CD4-positive, alpha-beta T cell (primary cell): ENCODE measurements at regions not wholly inside any gene's neighbourhood (a gene's known extent, or its start where the extent isn't known, plus 50 kb on each side); places are given as distances from the start of the nearest gene placed in this dataset.

ENCODE experiments used
- ATAC-seq: fragments of 200-7000 bp; cut with Tn5 transposase; one replicate; pipeline ENCODE4 v1.10.0; 2022; ENCODE audit warnings: mild to moderate bottlenecking; ENCODE audit not compliant: poor library complexity
- CTCF ChIA-PET: fragments of 350-600 bp; sonication (Branson Sonifier 250); formaldehyde crosslinking; loops from one replicate; lab custom pipeline; 2021; ENCODE audit warnings: antibody characterized with exemption, inconsistent platforms; lab: Charles Lee
- POLR2A ChIA-PET: fragments of 350-600 bp; sonication (Branson Sonifier 250); formaldehyde crosslinking; loops from one replicate; lab custom pipeline; 2021; ENCODE audit warnings: antibody characterized with exemption, inconsistent platforms; lab: Charles Lee
- DNase-seq, 14 experiments: peaks; one replicate each; pipeline ENCODE4 v3.0.0-alpha.2; 2013 to 2020; ENCODE audit warnings: mixed read lengths in 2 of 14
- H3K27ac ChIP-seq, 2 donors: one replicate each; pipeline versions ENCODE4 v1.5.1 to v1.7.0; 2013; ENCODE audit warnings: low read length in 2 of 2, low read depth in 1 of 2, mild to moderate bottlenecking in 1 of 2
- H3K27me3 ChIP-seq, 2 experiments: 1 replicate in 1 of 2; 2 replicates in 1 of 2; pipeline versions ENCODE4 v1.6.1 to v1.7.0; 2013; ENCODE audit warnings: low read length in 2 of 2, control low read depth in 1 of 2, mild to moderate bottlenecking in 1 of 2, moderate library complexity in 1 of 2; ENCODE audit not compliant: insufficient read depth in 2 of 2, control insufficient read depth in 1 of 2
- H3K36me3 ChIP-seq: one replicate; pipeline ENCODE4 v1.6.1; 2013; ENCODE audit warnings: low read length, control low read depth; ENCODE audit not compliant: insufficient read depth
- H3K4me1 ChIP-seq: one replicate; pipeline ENCODE4 v1.6.1; 2013; ENCODE audit warnings: low read length, control low read depth; ENCODE audit not compliant: insufficient read depth
- H3K4me3 ChIP-seq: one replicate; pipeline ENCODE4 v1.5.1; 2013; ENCODE audit warnings: mild to moderate bottlenecking, low read length, moderate library complexity
- H3K9me3 ChIP-seq, 2 experiments: 1 replicate in 1 of 2; 2 replicates in 1 of 2; pipeline versions ENCODE4 v1.6.1 to v1.7.0; 2013; ENCODE audit warnings: low read length in 2 of 2, mild to moderate bottlenecking in 2 of 2, control low read depth in 1 of 2, moderate library complexity in 1 of 2; ENCODE audit not compliant: control insufficient read depth in 1 of 2, insufficient read depth in 1 of 2
- H3K27ac Mint-ChIP-seq: one replicate; pipeline ENCODE4 v1.8.0; 2020; ENCODE audit warnings: mixed read lengths
- H3K27me3 Mint-ChIP-seq: one replicate; pipeline ENCODE4 v1.8.0; 2021; ENCODE audit warnings: mixed read lengths
- H3K36me3 Mint-ChIP-seq: one replicate; pipeline ENCODE4 v1.8.0; 2021; ENCODE audit warnings: low read depth, mixed read lengths
- H3K4me1 Mint-ChIP-seq: one replicate; pipeline ENCODE4 v1.8.0; 2021; ENCODE audit warnings: low read depth, mixed read lengths
- H3K4me3 Mint-ChIP-seq: one replicate; pipeline ENCODE4 v1.8.0; 2020; ENCODE audit warnings: mild to moderate bottlenecking, mixed read lengths
- H3K9me3 Mint-ChIP-seq: one replicate; pipeline ENCODE4 v1.8.0; 2020; ENCODE audit warnings: mixed read lengths
- CTCF ChIP-seq: fragments of 200-600 bp; IDR thresholded peaks from one replicate; pipeline ENCODE4 v1.8.0; 2022; ENCODE audit warnings: antibody characterized with exemption, mild to moderate bottlenecking
- intact Hi-C, 2 experiments: fragments of 100-400 bp; cut with DNase I in 1 of 2; cut with micrococcal nuclease in 1 of 2; formaldehyde crosslinking; loops; one replicate each; pipeline versions ENCODE4 v1.15.1 to v1.9.0; 2023 to 2025; cut with DNase I, micrococcal nuclease

DNA sequence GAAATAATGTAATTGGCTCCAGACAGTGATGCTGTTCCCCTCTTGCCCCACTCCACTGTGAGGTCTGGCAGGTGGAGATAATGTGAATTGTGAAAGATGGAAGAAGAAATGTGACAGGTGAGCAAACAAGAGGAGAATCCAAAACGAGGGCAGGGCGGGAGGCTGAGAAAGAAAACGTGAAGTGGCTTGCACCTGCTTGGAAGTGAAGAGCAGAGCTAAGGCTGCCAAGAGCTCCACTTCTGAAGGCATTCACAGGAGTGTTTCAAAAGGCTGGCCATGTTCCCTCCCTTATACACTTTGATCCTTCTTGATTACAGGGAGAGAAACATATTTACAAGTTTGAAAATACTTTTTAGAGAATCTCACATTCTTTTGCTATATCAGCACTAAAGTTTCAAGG is 359.4 kb downstream of the EPHA7 start:
- no peaks in the 10 kb centered on the region for H3K36me3 ChIP-seq
- no peaks in the 10 kb centered on the region for H3K4me1 Mint-ChIP-seq
- H3K4me3 ChIP-seq: no peak overlapping the region
- H3K27ac ChIP-seq: no peak overlapping the region
- no peak overlapping the region for H3K27ac Mint-ChIP-seq
- no peaks in the 10 kb centered on the region for H3K4me1 ChIP-seq
- H3K4me3 Mint-ChIP-seq: no peak overlapping the region
- intact Hi-C loops: no loop called here
- H3K27me3 ChIP-seq: no peaks in the 10 kb centered on the region
- H3K36me3 Mint-ChIP-seq: no peaks in the 10 kb centered on the region
- POLR2A ChIA-PET: no interaction called here
- ATAC-seq (no peak), DNase-seq (no peak)
- peaks cover 2% of the 10 kb centered on the region for H3K9me3 Mint-ChIP-seq
- CTCF ChIA-PET: no interaction called here
- TF ChIP-seq CTCF: no peak
- no peaks in the 10 kb centered on the region for H3K27me3 Mint-ChIP-seq
- H3K9me3 ChIP-seq: no peaks in the 10 kb centered on the region

- ChIA-PET CTCF (no interaction called here), POLR2A (no interaction called here)
- H3K36me3 Mint-ChIP-seq: no peaks in the 10 kb centered on the region
- no peaks in the 10 kb centered on the region for H3K4me1 ChIP-seq
- H3K27ac ChIP-seq: no peak overlapping the region
- no peaks in the 10 kb centered on the region for H3K27me3 ChIP-seq
- H3K27ac Mint-ChIP-seq: no peak overlapping the region
- no peaks in the 10 kb centered on the region for H3K4me1 Mint-ChIP-seq
- H3K36me3 ChIP-seq: no peaks in the 10 kb centered on the region
- no peaks in the 10 kb centered on the region for H3K27me3 Mint-ChIP-seq
- intact Hi-C loops: no loop called here
- H3K9me3 ChIP-seq: no peaks in the 10 kb centered on the region
- DNase-seq: no peak
- no peak for ATAC-seq
- peaks cover 4% of the 10 kb centered on the region for H3K9me3 Mint-ChIP-seq
- H3K4me3 ChIP-seq: no peak overlapping the region
- TF ChIP-seq CTCF: no peak
- H3K4me3 Mint-ChIP-seq: no peak overlapping the region
Measured at GRCh38 chr6:93057584-93057983, 361.8 kb downstream of the EPHA7 start.

- H3K36me3 ChIP-seq: no peaks in the 10 kb centered on the region
- no peak overlapping the region for H3K4me3 Mint-ChIP-seq
- no peaks in the 10 kb centered on the region for H3K27me3 ChIP-seq
- H3K9me3 ChIP-seq: peaks cover 0 to 3% of the 10 kb centered on the region in 2 experiments
- H3K27ac ChIP-seq: no peak overlapping the region
- H3K36me3 Mint-ChIP-seq: no peaks in the 10 kb centered on the region
- intact Hi-C loops: no loop called here
- ChIA-PET CTCF (no interaction called here), POLR2A (no interaction called here)
- no peak overlapping the region for H3K27ac Mint-ChIP-seq
- H3K4me1 Mint-ChIP-seq: no peaks in the 10 kb centered on the region
- DNase-seq (no peak), ATAC-seq (no peak)
- H3K4me1 ChIP-seq: no peaks in the 10 kb centered on the region
- no peak for TF ChIP-seq CTCF
- H3K9me3 Mint-ChIP-seq: peaks cover 2% of the 10 kb centered on the region
- no peak overlapping the region for H3K4me3 ChIP-seq
- no peaks in the 10 kb centered on the region for H3K27me3 Mint-ChIP-seq
Measured at GRCh38 chr6:93048381-93048780, 371.0 kb downstream of the EPHA7 start.
